RWPE2 (cell line): ENCODE measurements at regions not wholly inside any gene's neighbourhood (a gene's known extent, or its start where the extent isn't known, plus 50 kb on each side); places are given as distances from the start of the nearest gene placed in this dataset.

ENCODE experiments used
- ATAC-seq: fragments of 200-7000 bp; cut with Tn5 transposase; 3 replicates; pipeline ENCODE4 v1.9.1; 2021; ENCODE audit warnings: low read depth
- DNase-seq: peaks from one replicate; pipeline ENCODE4 v3.0.0-alpha.2; 2020; ENCODE audit warnings: low spot score
- H3K27ac ChIP-seq: fragments of 450-650 bp; 2 replicates; pipeline ENCODE4 v1.5.1; 2017; ENCODE audit warnings: mild to moderate bottlenecking; ENCODE audit not compliant: poor library complexity, severe bottlenecking
- H3K27me3 ChIP-seq: fragments of 250-450 bp; sonication (Bioruptor Pico); 2 replicates; pipeline ENCODE4 v1.5.1; 2021; ENCODE audit warnings: mild to moderate bottlenecking, moderate library complexity; ENCODE audit not compliant: insufficient read depth, poor library complexity, severe bottlenecking
- H3K36me3 ChIP-seq: fragments of 250-450 bp; sonication (Bioruptor Pico); 2 replicates; pipeline ENCODE4 v1.5.1; 2020; ENCODE audit warnings: low read depth, mild to moderate bottlenecking, moderate library complexity
- H3K4me1 ChIP-seq: fragments of 250-450 bp; sonication (Bioruptor Pico); 2 replicates; pipeline ENCODE4 v1.5.1; 2021; ENCODE audit warnings: mild to moderate bottlenecking, moderate library complexity; ENCODE audit not compliant: insufficient read depth, poor library complexity, severe bottlenecking
- H3K4me3 ChIP-seq: fragments of 250-450 bp; sonication (Bioruptor Pico); 2 replicates; pipeline ENCODE4 v1.5.1; 2021; ENCODE audit warnings: mild to moderate bottlenecking, moderate library complexity; ENCODE audit not compliant: severe bottlenecking
- H3K9me3 ChIP-seq: fragments of 250-450 bp; sonication (Bioruptor Pico); 2 replicates; pipeline ENCODE4 v1.5.1; 2021; ENCODE audit warnings: mild to moderate bottlenecking, moderate library complexity; ENCODE audit not compliant: severe bottlenecking
- CTCF ChIP-seq: fragments of 450-650 bp; IDR thresholded peaks from one replicate; pipeline ENCODE4 v1.5.1; 2017; ENCODE audit warnings: mild to moderate bottlenecking, moderate library complexity; ENCODE audit not compliant: poor library complexity, severe bottlenecking

- ATAC-seq = peak; percentile 14; the same call in 1 of the 3 replicates
- TF ChIP-seq CTCF = no peak
- no peaks in the 10 kb centered on the region for H3K9me3 ChIP-seq
- no peak for DNase-seq
- H3K4me3 ChIP-seq = no peak overlapping the region
- H3K4me1 ChIP-seq = peaks cover 2% of the 10 kb centered on the region
- H3K27ac ChIP-seq = peak overlapping the region; percentile 39
- no peaks in the 10 kb centered on the region for H3K27me3 ChIP-seq
- no peaks in the 10 kb centered on the region for H3K36me3 ChIP-seq
Observed at GRCh38 chr11:127651888-127652221, 651.3 kb upstream of the KIRREL3 start.

- peak; percentile 71 for ATAC-seq
- H3K27me3 ChIP-seq = no peaks in the 10 kb centered on the region
- H3K9me3 ChIP-seq = no peaks in the 10 kb centered on the region
- no peak overlapping the region for H3K4me3 ChIP-seq
- H3K36me3 ChIP-seq = no peaks in the 10 kb centered on the region
- peak overlapping the region; percentile 39 for H3K27ac ChIP-seq
- H3K4me1 ChIP-seq = peaks cover 2% of the 10 kb centered on the region
- DNase-seq = no peak
- TF ChIP-seq CTCF = no peak
Observed at GRCh38 chr11:127651175-127651887, 650.8 kb upstream of the KIRREL3 start.

- H3K4me3 ChIP-seq = no peak overlapping the region
- no peak for TF ChIP-seq CTCF
- peaks cover 2% of the 10 kb centered on the region for H3K4me1 ChIP-seq
- H3K27me3 ChIP-seq = no peaks in the 10 kb centered on the region
- ATAC-seq = no peak
- no peaks in the 10 kb centered on the region for H3K36me3 ChIP-seq
- DNase-seq = no peak
- no peak overlapping the region for H3K27ac ChIP-seq
- no peaks in the 10 kb centered on the region for H3K9me3 ChIP-seq
Observed at GRCh38 chr11:127649958-127650357, 649.4 kb upstream of the KIRREL3 start.

GRCh38 chr11:127649071-127649470, 648.5 kb upstream of the KIRREL3 start:
- ATAC-seq (no peak), DNase-seq (no peak)
- peaks cover 2% of the 10 kb centered on the region for H3K4me1 ChIP-seq
- TF ChIP-seq CTCF = no peak
- H3K36me3 ChIP-seq = no peaks in the 10 kb centered on the region
- no peaks in the 10 kb centered on the region for H3K27me3 ChIP-seq
- H3K4me3 ChIP-seq = no peak overlapping the region
- no peaks in the 10 kb centered on the region for H3K9me3 ChIP-seq
- no peak overlapping the region for H3K27ac ChIP-seq

- ATAC-seq = no peak
- no peak overlapping the region for H3K4me3 ChIP-seq
Observed at GRCh38 chr11:127648583-127648982, 648.0 kb upstream of the KIRREL3 start.

More at GRCh38 chr11:127648583-127648982, 648.0 kb upstream of the KIRREL3 start:
- H3K36me3 ChIP-seq = no peaks in the 10 kb centered on the region
- no peaks in the 10 kb centered on the region for H3K9me3 ChIP-seq
- TF ChIP-seq CTCF = no peak
- no peaks in the 10 kb centered on the region for H3K27me3 ChIP-seq
- DNase-seq = no peak
- peaks cover 2% of the 10 kb centered on the region for H3K4me1 ChIP-seq
- no peak overlapping the region for H3K27ac ChIP-seq
